GM12878 (cell line): ENCODE measurements at regions not wholly inside any gene's neighbourhood (a gene's known extent, or its start where the extent isn't known, plus 50 kb on each side); places are given as distances from the start of the nearest gene placed in this dataset.

Experiments used
- ATAC-seq: fragments of 200-7000 bp; cut with Tn5 transposase; 3 replicates; pipeline ENCODE4 v1.9.1; 2020; ENCODE audit warnings: mild to moderate bottlenecking, moderate library complexity
- BruUV-seq: library from RNA; stranded (reverse); fragments of 400-500 nt; replicated peaks from 2 replicates; lab custom pipeline; 2021; lab: Mats Ljungman, UMichigan
- CTCF ChIA-PET: fragments of 300-600 bp; sonication (Branson Sonifier 250); formaldehyde crosslinking; extraction: SDS; loops from one replicate; lab custom pipeline; 2021; ENCODE audit warnings: inconsistent platforms; lab: Yijun Ruan, JAX
- POLR2A ChIA-PET: fragments of 350-600 bp; formaldehyde crosslinking; extraction: SDS; loops from one replicate; lab custom pipeline; 2021; ENCODE audit warnings: inconsistent platforms; lab: Charles Lee
- RAD21 ChIA-PET: fragments of 300-600 bp; sonication (Branson Sonifier 250); formaldehyde crosslinking; loops from one replicate; lab custom pipeline; 2023; ENCODE audit warnings: antibody characterized with exemption; ENCODE audit not compliant: unreplicated experiment; lab: Charles Lee
- SMC1A ChIA-PET: fragments of 300-600 bp; sonication (Branson Sonifier 250); formaldehyde crosslinking; loops from one replicate; lab custom pipeline; 2023; ENCODE audit not compliant: unreplicated experiment, uncharacterized antibody; lab: Charles Lee
- DNase-seq: peaks from one replicate; pipeline ENCODE4 v3.0.0-alpha.2; 2011; ENCODE audit warnings: low read depth, low spot score
- FAIRE-seq: peaks from 3 replicates; lab custom pipeline; 2011; peaks lifted over from hg19 to GRCh38; lab: Jason Lieb, UNC
- H2AFZ ChIP-seq: 2 replicates; pipeline ENCODE4 v1.6.0; 2011; ENCODE audit warnings: low read depth, low read length, control low read depth; ENCODE audit not compliant: control insufficient read depth
- H3K27ac ChIP-seq: 2 replicates; pipeline ENCODE4 v1.5.1; 2011; ENCODE audit warnings: control low read depth; ENCODE audit not compliant: control insufficient read depth, insufficient read depth
- H3K27me3 ChIP-seq, 2 experiments: replicated peaks in 1 of 2; 2 replicates each; pipeline versions ENCODE4 v1.6.0 to v1.6.1; 2011; ENCODE audit warnings: low read length in 1 of 2; ENCODE audit not compliant: control insufficient read depth in 2 of 2, insufficient read depth in 2 of 2
- H3K36me3 ChIP-seq, 2 experiments: 2 replicates each; pipeline ENCODE4 v1.5.1; 2011; ENCODE audit warnings: low read length in 1 of 2; ENCODE audit not compliant: control insufficient read depth in 2 of 2, insufficient read depth in 2 of 2
- H3K4me1 ChIP-seq: 2 replicates; pipeline ENCODE4 v1.6.1; 2011; ENCODE audit warnings: mild to moderate bottlenecking, low read length, moderate library complexity, mixed read lengths; ENCODE audit not compliant: control insufficient read depth, insufficient read depth
- H3K4me2 ChIP-seq: 2 replicates; pipeline ENCODE4 v1.6.0; 2011; ENCODE audit warnings: control low read depth; ENCODE audit not compliant: control insufficient read depth, insufficient read depth
- H3K4me3 ChIP-seq: fragments of 200-600 bp; sonication (generic); 2 replicates; pipeline ENCODE4 v1.5.1; 2016
- H3K79me2 ChIP-seq: 2 replicates; pipeline ENCODE4 v1.6.0; 2011; ENCODE audit warnings: low read length; ENCODE audit not compliant: control insufficient read depth, insufficient read depth
- H3K9ac ChIP-seq: 2 replicates; pipeline ENCODE4 v1.8.0; 2011; ENCODE audit warnings: low read length, control low read depth, mixed read lengths; ENCODE audit not compliant: control insufficient read depth, insufficient read depth
- H3K9me3 ChIP-seq: replicated peaks from 3 replicates; pipeline ENCODE4 v1.5.1; 2011; ENCODE audit warnings: mild to moderate bottlenecking, low read length; ENCODE audit not compliant: control insufficient read depth, insufficient read depth
- H4K20me1 ChIP-seq: 2 replicates; pipeline ENCODE4 v1.6.0; 2011; ENCODE audit not compliant: control insufficient read depth, insufficient read depth
- BCL3 ChIP-seq: IDR thresholded peaks from 2 replicates; pipeline ENCODE4 v1.6.1; 2011; ENCODE audit warnings: borderline replicate concordance, low read depth, mild to moderate bottlenecking, moderate library complexity, low read length; ENCODE audit not compliant: insufficient read depth, poor library complexity, severe bottlenecking
- HDAC2 ChIP-seq: fragments of 200-600 bp; sonication (generic); IDR thresholded peaks from 2 replicates; pipeline ENCODE4 v1.6.1; 2017
- MYB ChIP-seq: fragments of 150-350 bp; IDR thresholded peaks from 2 replicates; pipeline ENCODE4 v1.6.1; 2014; ENCODE audit warnings: mild to moderate bottlenecking, low read depth, low read length, borderline replicate concordance
- POLR2AphosphoS5 ChIP-seq: IDR thresholded peaks from 2 replicates; pipeline ENCODE4 v1.6.1; 2011; ENCODE audit warnings: mild to moderate bottlenecking, low read length, inconsistent platforms
- SPI1 ChIP-seq: IDR thresholded peaks from 2 replicates; pipeline ENCODE4 v1.6.1; 2011; ENCODE audit warnings: low read depth, mild to moderate bottlenecking, low read length, moderate library complexity, borderline replicate concordance; ENCODE audit not compliant: insufficient read depth
- SREBF2 ChIP-seq: IDR thresholded peaks from 2 replicates; pipeline ENCODE4 v1.6.1; 2012; ENCODE audit warnings: mild to moderate bottlenecking, low read length
- STAT1 ChIP-seq: fragments of 450-650 bp; conservative IDR thresholded peaks from 2 replicates; pipeline ENCODE4 v1.6.1; 2014; ENCODE audit warnings: antibody characterized with exemption, mild to moderate bottlenecking
- ZSCAN29 ChIP-seq: fragments of 450-650 bp; IDR thresholded peaks from 2 replicates; pipeline ENCODE4 v1.6.1; 2017; ENCODE audit warnings: mild to moderate bottlenecking, moderate library complexity
- WGBS: methylation state at CpG from one replicate; pipeline ENCODE4 v1.1.6; 2016; ENCODE audit warnings: low lambda C conversion rate; ENCODE audit not compliant: insufficient replicate concordance, insufficient coverage; ENCODE audit errors: missing lambda C conversion rate; 5-methylcytosine and 5-hydroxymethylcytosine counted together
- in situ Hi-C: fragments of 300-500 bp; cut with MboI; formaldehyde crosslinking; loops from 9 replicates; pipeline ENCODE4 v1.14.3; 2018; ENCODE audit warnings: mixed read lengths
- intact Hi-C: fragments of 100-400 bp; cut with micrococcal nuclease; formaldehyde crosslinking; loops from one replicate; pipeline ENCODE4 v1.14.2; 2022; ENCODE audit not compliant: unreplicated experiment
- TF ChIP-seq, protein P1 (sequence below): fragments of 450-650 bp; IDR thresholded peaks from 2 replicates; pipeline ENCODE4 v1.6.1; 2017; ENCODE audit warnings: mild to moderate bottlenecking
- TF ChIP-seq, protein P2 (sequence below): IDR thresholded peaks from 2 replicates; pipeline ENCODE4 v1.6.1; 2012; ENCODE audit warnings: low read depth, low read length, improper control_type of control experiment
- TF ChIP-seq, protein P3 (sequence below): IDR thresholded peaks from 2 replicates; pipeline ENCODE4 v1.6.1; 2012; ENCODE audit warnings: low read length, inconsistent platforms

DNA sequence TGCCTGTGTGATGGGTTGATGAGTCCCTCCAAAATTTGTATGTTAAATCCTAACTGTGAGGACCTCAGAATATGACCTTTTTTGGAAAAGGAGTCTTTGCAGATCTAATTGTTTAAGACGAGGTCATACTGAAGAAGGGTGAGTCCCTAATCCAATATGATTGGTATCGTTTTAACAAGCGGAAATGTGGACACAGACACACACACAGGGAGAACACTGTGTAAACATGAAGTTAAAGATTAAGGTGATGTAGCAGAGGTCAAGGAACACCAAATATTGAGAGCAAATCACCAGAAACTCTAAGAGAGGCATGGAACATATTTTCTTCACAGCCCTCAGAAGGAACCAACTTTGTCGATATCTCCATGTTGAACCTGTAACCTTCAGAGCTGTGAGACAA, 1106.7 kb downstream of the SLC6A15 start:
- no peaks in the 10 kb centered on the region for H3K79me2 ChIP-seq
- WGBS: 23% methylated on average over 4 of the region's 4 CpGs
- H3K9ac ChIP-seq: no peak overlapping the region
- H2AFZ ChIP-seq: no peak overlapping the region
- DNase-seq: no peak
- ATAC-seq: no peak
- in situ Hi-C loops (loop anchor here (25.0 kb wide), 1 partner anchor 794 kb away; no protein-coding TSS in a partner anchor), intact Hi-C loops (no loop called here)
- FAIRE-seq: no peak
- no peak overlapping the region for H3K4me2 ChIP-seq
- no peak overlapping the region for H3K4me3 ChIP-seq
- H3K36me3 ChIP-seq: no peaks in the 10 kb centered on the region
- RAD21 ChIA-PET: no interaction called here
- H3K27me3 ChIP-seq: no peaks in the 10 kb centered on the region
- TF ChIP-seq MYB (no peak), HDAC2 (no peak), SPI1 (no peak)
- TF ChIP-seq, protein P1, sequence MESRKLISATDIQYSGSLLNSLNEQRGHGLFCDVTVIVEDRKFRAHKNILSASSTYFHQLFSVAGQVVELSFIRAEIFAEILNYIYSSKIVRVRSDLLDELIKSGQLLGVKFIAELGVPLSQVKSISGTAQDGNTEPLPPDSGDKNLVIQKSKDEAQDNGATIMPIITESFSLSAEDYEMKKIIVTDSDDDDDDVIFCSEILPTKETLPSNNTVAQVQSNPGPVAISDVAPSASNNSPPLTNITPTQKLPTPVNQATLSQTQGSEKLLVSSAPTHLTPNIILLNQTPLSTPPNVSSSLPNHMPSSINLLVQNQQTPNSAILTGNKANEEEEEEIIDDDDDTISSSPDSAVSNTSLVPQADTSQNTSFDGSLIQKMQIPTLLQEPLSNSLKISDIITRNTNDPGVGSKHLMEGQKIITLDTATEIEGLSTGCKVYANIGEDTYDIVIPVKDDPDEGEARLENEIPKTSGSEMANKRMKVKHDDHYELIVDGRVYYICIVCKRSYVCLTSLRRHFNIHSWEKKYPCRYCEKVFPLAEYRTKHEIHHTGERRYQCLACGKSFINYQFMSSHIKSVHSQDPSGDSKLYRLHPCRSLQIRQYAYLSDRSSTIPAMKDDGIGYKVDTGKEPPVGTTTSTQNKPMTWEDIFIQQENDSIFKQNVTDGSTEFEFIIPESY: no peak
- CTCF ChIA-PET: no interaction called here
- POLR2A ChIA-PET: no interaction called here
- no peaks in the 10 kb centered on the region for H3K4me1 ChIP-seq
- SMC1A ChIA-PET: no interaction called here
- no peaks in the 10 kb centered on the region for H4K20me1 ChIP-seq
- H3K9me3 ChIP-seq: no peaks in the 10 kb centered on the region
- H3K27ac ChIP-seq: no peak overlapping the region
- no TSS peak for BruUV-seq

DNA sequence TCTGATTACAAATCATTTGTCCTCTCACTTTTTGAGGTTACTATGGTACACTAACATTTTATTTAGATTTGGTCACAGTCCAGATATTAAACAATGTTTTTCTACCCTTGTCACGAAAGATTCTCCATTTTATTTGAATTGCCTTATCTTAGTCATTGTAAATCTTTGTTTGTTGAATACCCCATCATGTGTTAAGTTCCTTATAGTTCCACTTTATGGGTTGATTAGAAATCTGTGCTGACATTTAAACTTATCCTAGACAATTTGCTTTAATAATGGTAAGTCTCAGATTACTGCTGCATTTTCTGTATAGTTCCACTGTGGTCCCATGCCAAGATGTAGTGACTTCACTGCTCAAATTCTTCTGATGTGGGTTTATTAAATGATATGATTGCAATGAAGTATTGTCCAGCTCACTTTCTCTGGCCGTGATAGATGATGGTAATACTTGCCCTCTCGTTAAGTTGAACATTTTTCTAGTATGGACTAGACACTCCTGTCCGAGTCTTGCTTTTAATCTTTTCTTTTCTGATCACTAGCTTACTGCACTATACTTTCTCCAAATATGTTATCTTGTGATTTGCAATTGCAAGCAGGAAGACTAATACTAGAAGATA, 1107.3 kb downstream of the SLC6A15 start:
- BruUV-seq: no TSS peak
- H3K4me3 ChIP-seq: no peak overlapping the region
- no peaks in the 10 kb centered on the region for H3K9me3 ChIP-seq
- H3K79me2 ChIP-seq: no peaks in the 10 kb centered on the region
- RAD21 ChIA-PET: no interaction called here
- no peak for DNase-seq
- in situ Hi-C loops: loop anchor here (25.0 kb wide), 1 partner anchor 793 kb away; no protein-coding TSS in a partner anchor
- SMC1A ChIA-PET: no interaction called here
- no peaks in the 10 kb centered on the region for H4K20me1 ChIP-seq
- CTCF ChIA-PET: interaction anchor here (2.0 kb wide), 1 partner anchor 20 kb away, joined by 7 read pairs; no protein-coding TSS in a partner anchor
- no peaks in the 10 kb centered on the region for H3K36me3 ChIP-seq
- no peak for ATAC-seq
- no peak for FAIRE-seq
- H3K27ac ChIP-seq: no peak overlapping the region
- no peak overlapping the region for H2AFZ ChIP-seq
- POLR2A ChIA-PET: no interaction called here
- H3K4me1 ChIP-seq: no peaks in the 10 kb centered on the region
- no peaks in the 10 kb centered on the region for H3K27me3 ChIP-seq
- H3K9ac ChIP-seq: no peak overlapping the region
- WGBS: 0% methylated on average over 4 of the region's 4 CpGs
- intact Hi-C loops: no loop called here
- H3K4me2 ChIP-seq: no peak overlapping the region
- no peak for TF ChIP-seq SPI1
- no peak for TF ChIP-seq BCL3
- TF ChIP-seq, protein P2, sequence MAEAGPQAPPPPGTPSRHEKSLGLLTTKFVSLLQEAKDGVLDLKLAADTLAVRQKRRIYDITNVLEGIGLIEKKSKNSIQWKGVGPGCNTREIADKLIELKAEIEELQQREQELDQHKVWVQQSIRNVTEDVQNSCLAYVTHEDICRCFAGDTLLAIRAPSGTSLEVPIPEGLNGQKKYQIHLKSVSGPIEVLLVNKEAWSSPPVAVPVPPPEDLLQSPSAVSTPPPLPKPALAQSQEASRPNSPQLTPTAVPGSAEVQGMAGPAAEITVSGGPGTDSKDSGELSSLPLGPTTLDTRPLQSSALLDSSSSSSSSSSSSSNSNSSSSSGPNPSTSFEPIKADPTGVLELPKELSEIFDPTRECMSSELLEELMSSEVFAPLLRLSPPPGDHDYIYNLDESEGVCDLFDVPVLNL: no peak
- no peak for TF ChIP-seq ZSCAN29
- TF ChIP-seq HDAC2: no peak
- no peak for TF ChIP-seq STAT1
- TF ChIP-seq POLR2AphosphoS5: no peak
- TF ChIP-seq SREBF2: no peak
- TF ChIP-seq, protein P3, sequence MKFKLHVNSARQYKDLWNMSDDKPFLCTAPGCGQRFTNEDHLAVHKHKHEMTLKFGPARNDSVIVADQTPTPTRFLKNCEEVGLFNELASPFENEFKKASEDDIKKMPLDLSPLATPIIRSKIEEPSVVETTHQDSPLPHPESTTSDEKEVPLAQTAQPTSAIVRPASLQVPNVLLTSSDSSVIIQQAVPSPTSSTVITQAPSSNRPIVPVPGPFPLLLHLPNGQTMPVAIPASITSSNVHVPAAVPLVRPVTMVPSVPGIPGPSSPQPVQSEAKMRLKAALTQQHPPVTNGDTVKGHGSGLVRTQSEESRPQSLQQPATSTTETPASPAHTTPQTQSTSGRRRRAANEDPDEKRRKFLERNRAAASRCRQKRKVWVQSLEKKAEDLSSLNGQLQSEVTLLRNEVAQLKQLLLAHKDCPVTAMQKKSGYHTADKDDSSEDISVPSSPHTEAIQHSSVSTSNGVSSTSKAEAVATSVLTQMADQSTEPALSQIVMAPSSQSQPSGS: no peak
